ENCODE measurements at regions not wholly inside any gene's neighbourhood (a gene's known extent, or its start where the extent isn't known, plus 50 kb on each side); places are given as distances from the start of the nearest gene placed in this dataset.

DNA sequence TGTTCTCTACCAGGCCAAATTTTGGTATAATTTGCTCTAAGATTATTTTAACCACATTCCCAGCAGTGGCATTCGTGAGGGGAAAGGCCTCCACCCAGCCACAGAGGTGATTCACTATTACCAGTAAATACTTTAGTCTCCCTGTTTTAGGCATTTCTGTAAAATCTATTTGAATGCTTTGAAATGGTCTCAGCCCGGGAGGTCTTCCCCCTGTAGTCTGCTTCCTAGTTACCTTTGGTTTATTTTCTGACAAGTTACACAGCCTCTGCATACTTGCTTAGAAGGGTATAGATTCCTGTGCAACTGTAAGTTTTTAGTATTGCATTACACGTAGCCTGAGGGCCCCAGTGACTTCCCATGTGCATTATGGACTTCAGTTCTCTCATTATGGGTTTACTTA, 248.7 kb downstream of the C6orf118 start:
- POLR2A ChIA-PET = no interaction called here
- no peak for ATAC-seq
- H3K9ac ChIP-seq (ENCODE audit: low read length) = no peak overlapping the region

GRCh38 chr6:165059032-165059431, 250.4 kb downstream of the C6orf118 start:
- CTCF ChIA-PET = no interaction called here
- intact Hi-C loops (cut with micrococcal nuclease) = no loop called here

More for the DNA sequence above, 248.7 kb downstream of the C6orf118 start:
- no peak for DNase-seq (ENCODE audit: low read depth, low spot score)
- Histone ChIP-seq H3K79me2 (ENCODE audit: insufficient read depth, low read length) (no peaks in the 10 kb centered on the region), H3K9me3 (ENCODE audit: control insufficient read depth in 1 of 2, insufficient read depth in 1 of 2, low read depth in 1 of 2, low read length in 2 of 2) (peaks cover 0 to 17% of the 10 kb centered on the region in 2 experiments; a peak in 2 of 4 replicates), H3K9me2 (ENCODE audit: insufficient read depth) (no peaks in the 10 kb centered on the region), H3K4me1 (ENCODE audit: control insufficient read depth in 1 of 2, insufficient read depth in 2 of 2, low read length in 2 of 2) (no peaks in the 10 kb centered on the region), H3K27ac (ENCODE audit: low read depth, low read length) (no peak overlapping the region), H2AFZ (ENCODE audit: low read depth, low read length, poor library complexity, severe bottlenecking) (no peak overlapping the region), H3K4me2 (ENCODE audit: low read length) (no peak overlapping the region), H3K36me3 (ENCODE audit: control insufficient read depth in 1 of 2, insufficient read depth in 2 of 2, low read length in 2 of 2) (no peaks in the 10 kb centered on the region), H3K27me3 (ENCODE audit: insufficient read depth, low read length) (no peaks in the 10 kb centered on the region), H3K4me3 (replicated peaks in 1 of 2; ENCODE audit: low read depth in 1 of 2, low read length in 2 of 2) (no peak overlapping the region), H4K20me1 (ENCODE audit: insufficient read depth) (no peaks in the 10 kb centered on the region)
- ChIA-PET RAD21 (ENCODE audit: low non-redundant PET in 1 of 2, low total read pairs in 2 of 2, uncharacterized antibody in 2 of 2, unreplicated experiment in 2 of 2) (no interaction called here), CTCF (no interaction called here)
- intact Hi-C loops (cut with micrococcal nuclease) = no loop called here
- no peak for TF ChIP-seq ELF1 (IDR thresholded peaks at IDR 0.05; ENCODE audit: borderline replicate concordance, low read depth)
- no peak for TF ChIP-seq RAD21 (IDR thresholded peaks at IDR 0.05; ENCODE audit: low read depth)
- TF ChIP-seq MAX (IDR thresholded peaks at IDR 0.05) = no peak
- no peak for TF ChIP-seq YY1 (IDR thresholded peaks at IDR 0.05; ENCODE audit: extremely low read depth, insufficient replicate concordance, low read depth, low read length)
- TF ChIP-seq ZFX (IDR thresholded peaks at IDR 0.05) = no peak
- TF ChIP-seq EGR1 (IDR thresholded peaks at IDR 0.05; ENCODE audit: low read depth) = no peak
- BruUV-seq (replicated peaks) = no TSS peak

More at GRCh38 chr6:165059032-165059431, 250.4 kb downstream of the C6orf118 start:
- no peaks in the 10 kb centered on the region for H3K9me2 ChIP-seq (ENCODE audit: insufficient read depth)
- DNase-seq (ENCODE audit: low read depth, low spot score) (no peak), ATAC-seq (no peak)
- no peaks in the 10 kb centered on the region for H4K20me1 ChIP-seq (ENCODE audit: insufficient read depth)
- H2AFZ ChIP-seq (ENCODE audit: low read depth, low read length, poor library complexity, severe bottlenecking) = no peak overlapping the region
- no TSS peak for BruUV-seq (replicated peaks)
- H3K4me2 ChIP-seq (ENCODE audit: low read length) = no peak overlapping the region
- TF ChIP-seq ZFX (IDR thresholded peaks at IDR 0.05) (no peak), ATF3 (IDR thresholded peaks at IDR 0.05) (no peak), EGR1 (IDR thresholded peaks at IDR 0.05; ENCODE audit: low read depth) (no peak), TCF7L2 (IDR thresholded peaks at IDR 0.05; ENCODE audit: borderline replicate concordance, extremely low read depth, insufficient read depth, insufficient read length) (no peak), MAX (IDR thresholded peaks at IDR 0.05) (no peak), SP1 (IDR thresholded peaks at IDR 0.05; ENCODE audit: low read depth) (no peak), EZH2 (IDR thresholded peaks at IDR 0.05) (no peak)
- H3K79me2 ChIP-seq (ENCODE audit: insufficient read depth, low read length) = no peaks in the 10 kb centered on the region
- ChIA-PET RAD21 (ENCODE audit: low non-redundant PET in 1 of 2, low total read pairs in 2 of 2, uncharacterized antibody in 2 of 2, unreplicated experiment in 2 of 2) (no interaction called here), POLR2A (no interaction called here)
- no peak overlapping the region for H3K4me3 ChIP-seq (replicated peaks in 1 of 2; ENCODE audit: low read depth in 1 of 2, low read length in 2 of 2)
- H3K9me3 ChIP-seq (ENCODE audit: control insufficient read depth in 1 of 2, insufficient read depth in 1 of 2, low read depth in 1 of 2, low read length in 2 of 2) = peaks cover 0 to 18% of the 10 kb centered on the region in 2 experiments; a peak in 2 of 4 replicates
- no peaks in the 10 kb centered on the region for H3K4me1 ChIP-seq (ENCODE audit: control insufficient read depth in 1 of 2, insufficient read depth in 2 of 2, low read length in 2 of 2)
- H3K9ac ChIP-seq (ENCODE audit: low read length) = no peak overlapping the region
- H3K36me3 ChIP-seq (ENCODE audit: control insufficient read depth in 1 of 2, insufficient read depth in 2 of 2, low read length in 2 of 2) = no peaks in the 10 kb centered on the region
- no peaks in the 10 kb centered on the region for H3K27me3 ChIP-seq (ENCODE audit: insufficient read depth, low read length)
- H3K27ac ChIP-seq (ENCODE audit: low read depth, low read length) = no peak overlapping the region
